Astrocyte (in vitro differentiated cells and primary cell): ENCODE measurements at regions not wholly inside any gene's neighbourhood (a gene's known extent, or its start where the extent isn't known, plus 50 kb on each side); places are given as distances from the start of the nearest gene placed in this dataset.

Source experiments
- DNase-seq: peaks from one replicate; pipeline ENCODE4 v3.0.0-alpha.2; 2010; ENCODE audit warnings: low read depth
- FAIRE-seq: peaks from 2 replicates; lab custom pipeline; 2011; peaks lifted over from hg19 to GRCh38; lab: Jason Lieb, UNC
- H2AFZ ChIP-seq: 2 replicates; pipeline ENCODE4 v1.6.0; 2012; ENCODE audit warnings: low read depth, low read length, inconsistent platforms
- H3K27ac ChIP-seq: 2 replicates; pipeline ENCODE4 v1.5.1; 2011; ENCODE audit warnings: low read depth, low read length, inconsistent platforms
- H3K27me3 ChIP-seq: 2 replicates; pipeline ENCODE4 v1.6.0; 2011; ENCODE audit warnings: low read length, inconsistent platforms; ENCODE audit not compliant: insufficient read depth
- H3K36me3 ChIP-seq: 2 replicates; pipeline ENCODE4 v1.5.1; 2011; ENCODE audit warnings: low read length, inconsistent platforms; ENCODE audit not compliant: insufficient read depth
- H3K4me1 ChIP-seq: 2 replicates; pipeline ENCODE4 v1.5.1; 2011; ENCODE audit warnings: low read length, inconsistent platforms; ENCODE audit not compliant: insufficient read depth
- H3K4me2 ChIP-seq: 2 replicates; pipeline ENCODE4 v1.6.0; 2012; ENCODE audit warnings: low read length, inconsistent platforms
- H3K4me3 ChIP-seq: 2 replicates; pipeline ENCODE4 v1.5.1; 2011; ENCODE audit warnings: low read depth, mild to moderate bottlenecking, low read length, inconsistent platforms; ENCODE audit not compliant: insufficient read depth
- H3K79me2 ChIP-seq: 2 replicates; pipeline ENCODE4 v1.6.0; 2012; ENCODE audit warnings: mild to moderate bottlenecking, low read length, inconsistent platforms; ENCODE audit not compliant: insufficient read depth
- H3K9ac ChIP-seq: 2 replicates; pipeline ENCODE4 v1.6.0; 2012; ENCODE audit warnings: mild to moderate bottlenecking, low read length, inconsistent platforms
- H3K9me3 ChIP-seq: 2 replicates; pipeline ENCODE4 v1.5.1; 2012; ENCODE audit warnings: low read depth, mild to moderate bottlenecking, low read length, inconsistent platforms; ENCODE audit not compliant: insufficient read depth
- H4K20me1 ChIP-seq: 2 replicates; pipeline ENCODE4 v1.6.0; 2012; ENCODE audit warnings: low read length, inconsistent platforms; ENCODE audit not compliant: insufficient read depth
- H3K27ac Mint-ChIP-seq: one replicate; pipeline ENCODE4 v1.8.0; 2021; ENCODE audit warnings: mild to moderate bottlenecking, mixed read lengths; ENCODE audit not compliant: unreplicated experiment
- H3K27me3 Mint-ChIP-seq: one replicate; pipeline ENCODE4 v1.8.0; 2021; ENCODE audit warnings: low read depth, mixed read lengths; ENCODE audit not compliant: unreplicated experiment
- H3K36me3 Mint-ChIP-seq: one replicate; pipeline ENCODE4 v1.8.0; 2021; ENCODE audit warnings: low read depth, mixed read lengths; ENCODE audit not compliant: unreplicated experiment
- H3K4me1 Mint-ChIP-seq: one replicate; pipeline ENCODE4 v1.8.0; 2021; ENCODE audit warnings: low read depth, mixed read lengths; ENCODE audit not compliant: unreplicated experiment
- H3K4me3 Mint-ChIP-seq: one replicate; pipeline ENCODE4 v1.8.0; 2021; ENCODE audit warnings: mild to moderate bottlenecking, moderate library complexity, mixed read lengths; ENCODE audit not compliant: unreplicated experiment
- H3K9me3 Mint-ChIP-seq: one replicate; pipeline ENCODE4 v1.8.0; 2021; ENCODE audit warnings: mild to moderate bottlenecking, mixed read lengths; ENCODE audit not compliant: unreplicated experiment
- EZH2 ChIP-seq: IDR thresholded peaks from 2 replicates; pipeline ENCODE4 v1.6.1; 2012; ENCODE audit warnings: mild to moderate bottlenecking, low read length, inconsistent platforms; ENCODE audit not compliant: insufficient read depth
- TF ChIP-seq, protein P1 (sequence below): IDR thresholded peaks from 2 replicates; pipeline ENCODE4 v1.5.1; 2011; ENCODE audit warnings: low read depth, mild to moderate bottlenecking, inconsistent platforms, low read length, moderate library complexity; ENCODE audit not compliant: insufficient read depth

DNA sequence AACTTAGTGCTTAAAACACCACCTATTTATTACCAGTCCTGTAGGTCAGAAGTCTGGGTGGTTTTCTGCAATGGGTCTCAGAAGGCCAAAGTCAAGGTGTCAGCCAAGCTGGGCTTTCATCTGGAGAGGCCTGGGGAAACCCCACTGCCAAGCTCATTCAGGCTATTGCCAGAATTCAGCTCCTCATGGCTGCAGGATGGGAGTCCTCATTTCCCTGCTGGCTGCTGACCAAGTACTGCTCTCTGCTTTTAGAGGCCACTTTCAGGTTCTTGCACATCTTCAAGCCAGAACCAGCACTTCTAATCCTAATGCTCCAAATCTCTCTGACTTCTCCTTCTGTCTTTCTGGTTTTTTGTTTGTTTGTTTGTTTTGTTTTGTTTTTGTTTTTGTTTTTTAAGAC, 109.3 kb downstream of the BCOR start:
- no peaks in the 10 kb centered on the region for H4K20me1 ChIP-seq
- TF ChIP-seq, protein P1, sequence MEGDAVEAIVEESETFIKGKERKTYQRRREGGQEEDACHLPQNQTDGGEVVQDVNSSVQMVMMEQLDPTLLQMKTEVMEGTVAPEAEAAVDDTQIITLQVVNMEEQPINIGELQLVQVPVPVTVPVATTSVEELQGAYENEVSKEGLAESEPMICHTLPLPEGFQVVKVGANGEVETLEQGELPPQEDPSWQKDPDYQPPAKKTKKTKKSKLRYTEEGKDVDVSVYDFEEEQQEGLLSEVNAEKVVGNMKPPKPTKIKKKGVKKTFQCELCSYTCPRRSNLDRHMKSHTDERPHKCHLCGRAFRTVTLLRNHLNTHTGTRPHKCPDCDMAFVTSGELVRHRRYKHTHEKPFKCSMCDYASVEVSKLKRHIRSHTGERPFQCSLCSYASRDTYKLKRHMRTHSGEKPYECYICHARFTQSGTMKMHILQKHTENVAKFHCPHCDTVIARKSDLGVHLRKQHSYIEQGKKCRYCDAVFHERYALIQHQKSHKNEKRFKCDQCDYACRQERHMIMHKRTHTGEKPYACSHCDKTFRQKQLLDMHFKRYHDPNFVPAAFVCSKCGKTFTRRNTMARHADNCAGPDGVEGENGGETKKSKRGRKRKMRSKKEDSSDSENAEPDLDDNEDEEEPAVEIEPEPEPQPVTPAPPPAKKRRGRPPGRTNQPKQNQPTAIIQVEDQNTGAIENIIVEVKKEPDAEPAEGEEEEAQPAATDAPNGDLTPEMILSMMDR, result no peak
- no peak for TF ChIP-seq EZH2
- DNase-seq, result no peak
- no peak overlapping the region for H3K4me3 ChIP-seq
- H3K27ac Mint-ChIP-seq, result no peak overlapping the region
- H3K4me1 Mint-ChIP-seq, result peaks cover 12% of the 10 kb centered on the region
- H3K4me1 ChIP-seq, result peaks cover 5% of the 10 kb centered on the region
- no peaks in the 10 kb centered on the region for H3K36me3 Mint-ChIP-seq
- no peak overlapping the region for H2AFZ ChIP-seq
- H3K27me3 Mint-ChIP-seq, result peaks cover 15% of the 10 kb centered on the region
- no peaks in the 10 kb centered on the region for H3K9me3 ChIP-seq
- H3K27ac ChIP-seq, result no peak overlapping the region
- H3K4me3 Mint-ChIP-seq, result no peak overlapping the region
- H3K36me3 ChIP-seq, result no peaks in the 10 kb centered on the region
- no peak overlapping the region for H3K9ac ChIP-seq
- H3K4me2 ChIP-seq, result no peak overlapping the region
- no peaks in the 10 kb centered on the region for H3K79me2 ChIP-seq
- FAIRE-seq, result no peak
- no peaks in the 10 kb centered on the region for H3K9me3 Mint-ChIP-seq
- no peaks in the 10 kb centered on the region for H3K27me3 ChIP-seq

DNA sequence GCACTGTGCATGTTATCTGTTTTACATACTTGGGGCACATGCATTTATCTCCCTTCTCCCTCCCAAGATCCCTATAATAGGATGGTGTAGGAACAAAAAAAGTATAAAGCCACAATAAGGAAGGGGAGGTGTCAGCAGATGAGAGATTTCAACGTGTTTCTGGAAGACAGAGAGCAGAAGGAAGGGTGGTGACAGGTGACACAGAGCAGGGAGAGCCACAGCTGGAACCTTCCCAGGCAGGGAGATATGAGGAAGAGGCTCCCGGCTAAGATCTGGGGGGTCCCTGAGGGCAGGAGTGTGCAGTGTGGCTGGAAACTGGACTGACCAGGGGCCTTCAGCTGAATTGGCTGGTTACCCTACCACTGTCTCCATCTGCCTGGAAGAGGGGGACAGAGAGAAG, 107.4 kb downstream of the BCOR start:
- no peaks in the 10 kb centered on the region for H3K36me3 Mint-ChIP-seq
- Histone ChIP-seq H3K27me3 (no peaks in the 10 kb centered on the region), H4K20me1 (no peaks in the 10 kb centered on the region), H3K9me3 (no peaks in the 10 kb centered on the region), H3K27ac (no peak overlapping the region), H3K4me1 (no peaks in the 10 kb centered on the region), H3K9ac (no peak overlapping the region), H3K36me3 (no peaks in the 10 kb centered on the region), H3K4me3 (no peak overlapping the region), H2AFZ (no peak overlapping the region), H3K79me2 (no peaks in the 10 kb centered on the region), H3K4me2 (no peak overlapping the region)
- no peaks in the 10 kb centered on the region for H3K9me3 Mint-ChIP-seq
- H3K27ac Mint-ChIP-seq, result no peak overlapping the region
- TF ChIP-seq, protein P1, result no peak
- TF ChIP-seq EZH2, result no peak
- DNase-seq (no peak), FAIRE-seq (peak; percentile 59)
- peaks cover 15% of the 10 kb centered on the region for H3K27me3 Mint-ChIP-seq
- H3K4me3 Mint-ChIP-seq, result no peak overlapping the region
- peaks cover 2% of the 10 kb centered on the region for H3K4me1 Mint-ChIP-seq

DNA sequence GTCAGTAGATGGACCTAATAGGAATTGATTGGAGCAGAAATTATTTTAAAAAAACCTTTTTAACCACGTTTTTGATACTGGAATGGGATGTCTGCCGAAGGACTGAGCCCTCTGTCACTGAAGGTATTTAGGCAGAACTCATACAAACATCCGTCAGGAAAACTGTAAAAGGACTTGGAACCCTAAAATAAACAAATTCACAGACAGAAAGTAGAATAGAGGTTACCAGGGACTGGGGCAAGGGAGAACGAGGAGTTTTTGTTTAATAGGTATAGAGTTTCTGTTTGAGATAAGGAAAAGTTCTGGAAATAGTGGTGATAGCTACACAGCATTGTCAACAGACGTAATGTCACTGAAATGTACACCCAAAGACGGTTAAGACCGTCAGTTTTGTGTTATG, 105.5 kb downstream of the BCOR start:
- Histone ChIP-seq H4K20me1 (no peaks in the 10 kb centered on the region), H3K9me3 (no peaks in the 10 kb centered on the region), H3K79me2 (no peaks in the 10 kb centered on the region), H3K27me3 (peaks cover 3% of the 10 kb centered on the region), H3K4me3 (no peak overlapping the region), H3K9ac (no peak overlapping the region), H3K36me3 (no peaks in the 10 kb centered on the region), H3K4me1 (no peaks in the 10 kb centered on the region), H3K4me2 (no peak overlapping the region), H2AFZ (no peak overlapping the region), H3K27ac (no peak overlapping the region)
- no peak for TF ChIP-seq EZH2
- TF ChIP-seq, protein P1, result no peak
- H3K4me1 Mint-ChIP-seq, result peaks cover 1% of the 10 kb centered on the region
- no peak overlapping the region for H3K27ac Mint-ChIP-seq
- DNase-seq (no peak), FAIRE-seq (peak; percentile 67)
- no peaks in the 10 kb centered on the region for H3K36me3 Mint-ChIP-seq
- H3K4me3 Mint-ChIP-seq, result no peak overlapping the region
- H3K9me3 Mint-ChIP-seq, result no peaks in the 10 kb centered on the region
- peaks cover 15% of the 10 kb centered on the region for H3K27me3 Mint-ChIP-seq
